Choroid plexus epithelial cell (primary cell): ENCODE measurements at regions not wholly inside any gene's neighbourhood (a gene's known extent, or its start where the extent isn't known, plus 50 kb on each side); places are given as distances from the start of the nearest gene placed in this dataset.

ENCODE experiments used
- DNase-seq: peaks from one replicate; pipeline ENCODE4 v3.0.0-alpha.2; 2010; ENCODE audit warnings: low read depth
- H3K4me3 ChIP-seq: 2 replicates; pipeline ENCODE4 v1.5.1; 2011; ENCODE audit warnings: low read depth, mild to moderate bottlenecking, control low read depth, low read length, moderate library complexity
- CTCF ChIP-seq: conservative IDR thresholded peaks from 2 replicates; pipeline ENCODE4 v1.5.1; 2011; ENCODE audit warnings: low read depth, mild to moderate bottlenecking, control low read depth, inconsistent platforms, low read length, moderate library complexity

GRCh38 chr2:63788071-63788470 lies 53.6 kb upstream of the UGP2 start:
- H3K4me3 ChIP-seq: no peak overlapping the region
- peak; percentile 86 for DNase-seq
- no peak for TF ChIP-seq CTCF

DNA sequence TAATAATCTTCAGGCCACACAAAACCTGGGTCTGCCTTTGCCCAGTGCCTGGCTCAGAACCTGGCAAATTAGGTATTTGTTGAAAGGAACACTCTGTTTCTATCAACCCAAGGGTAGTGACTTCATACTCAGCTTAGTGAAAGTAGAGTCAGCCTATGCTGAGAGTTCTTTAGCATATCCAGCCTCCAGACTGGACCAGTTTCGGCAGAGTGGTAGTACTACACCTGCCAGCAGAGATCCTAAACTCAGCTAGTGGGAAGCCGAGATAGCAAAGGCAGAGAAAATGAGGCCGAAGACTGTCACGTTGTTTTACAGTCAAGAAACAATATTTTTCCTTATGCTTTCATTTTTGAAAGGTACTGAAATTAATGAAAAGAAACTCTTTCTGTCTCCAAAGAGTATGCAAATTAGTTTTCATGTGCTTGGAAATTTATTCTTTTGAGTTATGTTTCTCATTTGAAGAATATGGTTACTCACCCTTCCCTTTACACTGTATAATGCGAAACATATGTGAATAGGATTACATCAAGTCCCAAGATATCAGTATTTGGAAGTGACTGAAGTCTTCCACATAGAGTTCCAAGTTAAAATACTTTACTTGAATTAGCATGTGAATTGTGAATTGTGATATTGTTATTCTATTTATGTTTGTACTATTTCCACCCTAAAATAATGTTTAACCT lies 52.2 kb upstream of the UGP2 start:
- no peak for TF ChIP-seq CTCF
- H3K4me3 ChIP-seq: no peak overlapping the region
- DNase-seq: peak; percentile 18

DNA sequence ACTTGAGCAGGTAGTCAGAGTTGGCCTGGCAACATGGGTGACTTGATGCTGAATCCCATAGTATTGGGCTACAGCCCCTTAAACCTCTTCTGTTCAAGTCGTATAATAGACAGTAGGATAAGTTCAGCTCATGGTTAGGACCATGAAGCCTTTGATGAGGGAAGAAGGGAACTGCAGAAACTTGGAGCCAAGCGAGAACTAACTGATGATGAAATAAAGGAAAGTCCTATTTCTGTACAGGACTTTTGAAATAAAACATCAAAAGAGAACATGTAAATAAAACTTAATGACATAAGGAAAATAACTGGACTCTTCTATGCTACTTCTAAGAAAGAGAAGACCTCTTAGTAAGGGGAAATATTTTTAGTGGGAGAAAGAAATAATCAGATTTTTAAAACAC lies 51.2 kb upstream of the UGP2 start:
- no peak overlapping the region for H3K4me3 ChIP-seq
- no peak for TF ChIP-seq CTCF
- peak; percentile 53 for DNase-seq

GRCh38 chr2:63790906-63791305 lies 50.8 kb upstream of the UGP2 start:
- peak; percentile 93 for DNase-seq
- TF ChIP-seq CTCF: no peak
- no peak overlapping the region for H3K4me3 ChIP-seq

GRCh38 chr2:63791387-63791786 lies 50.3 kb upstream of the UGP2 start:
- no peak for DNase-seq
- TF ChIP-seq CTCF: no peak
- no peak overlapping the region for H3K4me3 ChIP-seq
